ENCODE measurements at regions not wholly inside any gene's neighbourhood (a gene's known extent, or its start where the extent isn't known, plus 50 kb on each side); places are given as distances from the start of the nearest gene placed in this dataset.

- no peak for ATAC-seq
- TF ChIP-seq HNRNPH1 (optimal IDR thresholded peaks at IDR 0.05; ENCODE audit: low read depth, low read length) (no peak), SNRNP70 (optimal IDR thresholded peaks at IDR 0.05; ENCODE audit: low read depth, low read length) (no peak)
- FAIRE-seq = no peak
- no peaks in the 10 kb centered on the region for H4K20me1 ChIP-seq (replicated peaks; ENCODE audit: control insufficient read depth, insufficient read depth, low read length)
- no peak overlapping the region for H3K27ac ChIP-seq (ENCODE audit: extremely low read depth, low read depth, low read length)
- no peaks in the 10 kb centered on the region for H3K27me3 ChIP-seq (ENCODE audit: control insufficient read depth in 2 of 2, insufficient read depth in 2 of 2, low read length in 2 of 2)
- no peak overlapping the region for H2AFZ ChIP-seq (ENCODE audit: low read depth, low read length)
- H3K36me3 ChIP-seq (ENCODE audit: control insufficient read depth, insufficient read depth, low read length) = no peaks in the 10 kb centered on the region
- in situ Hi-C loops (cut with MboI) = no loop called here
- no peaks in the 10 kb centered on the region for H3K79me2 ChIP-seq (ENCODE audit: control insufficient read depth, insufficient read depth, low read length)
- no TSS peak for BruUV-seq (replicated peaks)
- H3K9me1 ChIP-seq (ENCODE audit: control insufficient read depth, insufficient read depth, low read length) = no peaks in the 10 kb centered on the region
- ChIA-PET POLR2A (no interaction called here), CTCF (ENCODE audit: low intra/inter-chr PET ratio) (no interaction called here)
- H3K4me1 ChIP-seq (replicated peaks in 1 of 2; ENCODE audit: control insufficient read depth in 2 of 2, insufficient read depth in 2 of 2, low read length in 2 of 2) = no peaks in the 10 kb centered on the region
- 2% methylated on average over 5 of the region's 5 CpGs for WGBS (ENCODE audit: insufficient coverage, low coverage, missing lambda C conversion rate)
- H3K4me3 ChIP-seq = no peak overlapping the region
- no peak overlapping the region for H3K4me2 ChIP-seq (ENCODE audit: insufficient read depth, low read length)
- intact Hi-C loops (cut with micrococcal nuclease) = no loop called here
- H3K9ac ChIP-seq (ENCODE audit: insufficient read depth in 1 of 2, low read depth in 2 of 2, low read length in 2 of 2) = no peak overlapping the region
- no peak for DNase-seq (ENCODE audit: extremely low read depth in 1 of 4, low spot score in 3 of 4)
- H3K9me3 ChIP-seq (replicated peaks; ENCODE audit: control insufficient read depth, insufficient read depth, low read depth, low read length) = no peaks in the 10 kb centered on the region
Observed at GRCh38 chr4:130125467-130125866, 1029.5 kb downstream of the C4orf33 start.

GRCh38 chr4:130127297-130127696 is 1031.3 kb downstream of the C4orf33 start:
- ChIA-PET POLR2A (no interaction called here), CTCF (ENCODE audit: low intra/inter-chr PET ratio) (no interaction called here)
- no peak for FAIRE-seq
- H2AFZ ChIP-seq (ENCODE audit: low read depth, low read length) = no peak overlapping the region
- no peaks in the 10 kb centered on the region for H3K79me2 ChIP-seq (ENCODE audit: control insufficient read depth, insufficient read depth, low read length)
- H3K4me2 ChIP-seq (ENCODE audit: insufficient read depth, low read length) = no peak overlapping the region
- no peaks in the 10 kb centered on the region for H4K20me1 ChIP-seq (replicated peaks; ENCODE audit: control insufficient read depth, insufficient read depth, low read length)
- intact Hi-C loops (cut with micrococcal nuclease) (no loop called here), in situ Hi-C loops (cut with MboI) (no loop called here)
- no peaks in the 10 kb centered on the region for H3K27me3 ChIP-seq (ENCODE audit: control insufficient read depth in 2 of 2, insufficient read depth in 2 of 2, low read length in 2 of 2)
- no peak overlapping the region for H3K9ac ChIP-seq (ENCODE audit: insufficient read depth in 1 of 2, low read depth in 2 of 2, low read length in 2 of 2)
- H3K9me3 ChIP-seq (replicated peaks; ENCODE audit: control insufficient read depth, insufficient read depth, low read depth, low read length) = no peaks in the 10 kb centered on the region
- no peaks in the 10 kb centered on the region for H3K4me1 ChIP-seq (replicated peaks in 1 of 2; ENCODE audit: control insufficient read depth in 2 of 2, insufficient read depth in 2 of 2, low read length in 2 of 2)
- no peak overlapping the region for H3K4me3 ChIP-seq
- no peaks in the 10 kb centered on the region for H3K36me3 ChIP-seq (ENCODE audit: control insufficient read depth, insufficient read depth, low read length)
- no peak for DNase-seq (ENCODE audit: extremely low read depth in 1 of 4, low spot score in 3 of 4)
- H3K27ac ChIP-seq (ENCODE audit: extremely low read depth, low read depth, low read length) = no peak overlapping the region
- H3K9me1 ChIP-seq (ENCODE audit: control insufficient read depth, insufficient read depth, low read length) = no peaks in the 10 kb centered on the region
- no TSS peak for BruUV-seq (replicated peaks)
- no peak for ATAC-seq
- TF ChIP-seq DMBX1 (CRISPR knock-in tag; IDR thresholded peaks at IDR 0.05; ENCODE audit: borderline replicate concordance) (no peak), ZNF668 (CRISPR knock-in tag; IDR thresholded peaks at IDR 0.05) (no peak), LCOR (CRISPR knock-in tag; IDR thresholded peaks at IDR 0.05) (no peak), HMBOX1 (IDR thresholded peaks at IDR 0.05) (no peak), NFIC (IDR thresholded peaks at IDR 0.05) (no peak), ETV6 (IDR thresholded peaks at IDR 0.05; ENCODE audit: borderline replicate concordance in 1 of 2, low read depth in 2 of 2, low read length in 1 of 2) (no peak), ETV6 (CRISPR knock-in tag; IDR thresholded peaks at IDR 0.05; ENCODE audit: borderline replicate concordance) (no peak), MYC (IDR thresholded peaks at IDR 0.05; ENCODE audit: low read depth, low read length) (no peak), MYC (CRISPR knock-in tag; IDR thresholded peaks at IDR 0.05; ENCODE audit: borderline replicate concordance, low read depth) (no peak), NFE2L1 (tag; IDR thresholded peaks at IDR 0.05; ENCODE audit: borderline replicate concordance, low read depth) (no peak), SIRT6 (IDR thresholded peaks at IDR 0.05; ENCODE audit: low read depth, low read length) (no peak), PCBP1 (IDR thresholded peaks at IDR 0.05; ENCODE audit: low read depth, low read length, poor library complexity, severe bottlenecking) (no peak)
